ENCODE measurements at regions not wholly inside any gene's neighbourhood (a gene's known extent, or its start where the extent isn't known, plus 50 kb on each side); places are given as distances from the start of the nearest gene placed in this dataset.

- H2AFZ ChIP-seq (ENCODE audit: low read depth, low read length) = no peak overlapping the region
- no peak overlapping the region for H3K27ac ChIP-seq (ENCODE audit: low read length)
- no peak overlapping the region for H3K4me2 ChIP-seq (ENCODE audit: low read length)
- no peaks in the 10 kb centered on the region for H3K79me2 ChIP-seq (ENCODE audit: low read length)
- no peaks in the 10 kb centered on the region for H4K20me1 ChIP-seq (ENCODE audit: insufficient read depth, low read length)
- no peak for TF ChIP-seq EZH2phosphoT487 (IDR thresholded peaks at IDR 0.05; ENCODE audit: low read depth)
- TF ChIP-seq, protein P1, sequence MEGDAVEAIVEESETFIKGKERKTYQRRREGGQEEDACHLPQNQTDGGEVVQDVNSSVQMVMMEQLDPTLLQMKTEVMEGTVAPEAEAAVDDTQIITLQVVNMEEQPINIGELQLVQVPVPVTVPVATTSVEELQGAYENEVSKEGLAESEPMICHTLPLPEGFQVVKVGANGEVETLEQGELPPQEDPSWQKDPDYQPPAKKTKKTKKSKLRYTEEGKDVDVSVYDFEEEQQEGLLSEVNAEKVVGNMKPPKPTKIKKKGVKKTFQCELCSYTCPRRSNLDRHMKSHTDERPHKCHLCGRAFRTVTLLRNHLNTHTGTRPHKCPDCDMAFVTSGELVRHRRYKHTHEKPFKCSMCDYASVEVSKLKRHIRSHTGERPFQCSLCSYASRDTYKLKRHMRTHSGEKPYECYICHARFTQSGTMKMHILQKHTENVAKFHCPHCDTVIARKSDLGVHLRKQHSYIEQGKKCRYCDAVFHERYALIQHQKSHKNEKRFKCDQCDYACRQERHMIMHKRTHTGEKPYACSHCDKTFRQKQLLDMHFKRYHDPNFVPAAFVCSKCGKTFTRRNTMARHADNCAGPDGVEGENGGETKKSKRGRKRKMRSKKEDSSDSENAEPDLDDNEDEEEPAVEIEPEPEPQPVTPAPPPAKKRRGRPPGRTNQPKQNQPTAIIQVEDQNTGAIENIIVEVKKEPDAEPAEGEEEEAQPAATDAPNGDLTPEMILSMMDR (IDR thresholded peaks at IDR 0.05; ENCODE audit: low read depth, low read length) = no peak
- H3K4me1 ChIP-seq (ENCODE audit: low read length) = peaks cover 19% of the 10 kb centered on the region
- H3K4me3 ChIP-seq (ENCODE audit: low read length) = no peak overlapping the region
- no peaks in the 10 kb centered on the region; the same call in 1 of the 2 replicates for H3K27me3 ChIP-seq (ENCODE audit: low read depth, low read length)
- H3K9ac ChIP-seq (ENCODE audit: low read length) = no peak overlapping the region
- H3K36me3 ChIP-seq (replicated peaks; ENCODE audit: low read depth, low read length) = no peaks in the 10 kb centered on the region
- no peaks in the 10 kb centered on the region for H3K9me3 ChIP-seq (ENCODE audit: insufficient read depth, low read length)
These were observed 414.3 kb upstream of the PAPPA start for GRCh38 chr9:115739096-115739875.

GRCh38 chr9:115740986-115741385 lies 412.6 kb upstream of the PAPPA start:
- Histone ChIP-seq H3K4me1 (ENCODE audit: low read length) (peaks cover 19% of the 10 kb centered on the region), H3K4me2 (ENCODE audit: low read length) (no peak overlapping the region), H3K9ac (ENCODE audit: low read length) (no peak overlapping the region), H3K9me3 (ENCODE audit: insufficient read depth, low read length) (no peaks in the 10 kb centered on the region), H3K4me3 (ENCODE audit: low read length) (no peak overlapping the region), H4K20me1 (ENCODE audit: insufficient read depth, low read length) (no peaks in the 10 kb centered on the region), H3K79me2 (ENCODE audit: low read length) (no peaks in the 10 kb centered on the region), H3K27ac (ENCODE audit: low read length) (no peak overlapping the region), H3K27me3 (ENCODE audit: low read depth, low read length) (no peaks in the 10 kb centered on the region; the same call in 1 of the 2 replicates), H3K36me3 (replicated peaks; ENCODE audit: low read depth, low read length) (no peaks in the 10 kb centered on the region), H2AFZ (ENCODE audit: low read depth, low read length) (no peak overlapping the region)
- TF ChIP-seq, protein P1 (IDR thresholded peaks at IDR 0.05; ENCODE audit: low read depth, low read length) = no peak
- TF ChIP-seq EZH2phosphoT487 (IDR thresholded peaks at IDR 0.05; ENCODE audit: low read depth) = no peak

DNA sequence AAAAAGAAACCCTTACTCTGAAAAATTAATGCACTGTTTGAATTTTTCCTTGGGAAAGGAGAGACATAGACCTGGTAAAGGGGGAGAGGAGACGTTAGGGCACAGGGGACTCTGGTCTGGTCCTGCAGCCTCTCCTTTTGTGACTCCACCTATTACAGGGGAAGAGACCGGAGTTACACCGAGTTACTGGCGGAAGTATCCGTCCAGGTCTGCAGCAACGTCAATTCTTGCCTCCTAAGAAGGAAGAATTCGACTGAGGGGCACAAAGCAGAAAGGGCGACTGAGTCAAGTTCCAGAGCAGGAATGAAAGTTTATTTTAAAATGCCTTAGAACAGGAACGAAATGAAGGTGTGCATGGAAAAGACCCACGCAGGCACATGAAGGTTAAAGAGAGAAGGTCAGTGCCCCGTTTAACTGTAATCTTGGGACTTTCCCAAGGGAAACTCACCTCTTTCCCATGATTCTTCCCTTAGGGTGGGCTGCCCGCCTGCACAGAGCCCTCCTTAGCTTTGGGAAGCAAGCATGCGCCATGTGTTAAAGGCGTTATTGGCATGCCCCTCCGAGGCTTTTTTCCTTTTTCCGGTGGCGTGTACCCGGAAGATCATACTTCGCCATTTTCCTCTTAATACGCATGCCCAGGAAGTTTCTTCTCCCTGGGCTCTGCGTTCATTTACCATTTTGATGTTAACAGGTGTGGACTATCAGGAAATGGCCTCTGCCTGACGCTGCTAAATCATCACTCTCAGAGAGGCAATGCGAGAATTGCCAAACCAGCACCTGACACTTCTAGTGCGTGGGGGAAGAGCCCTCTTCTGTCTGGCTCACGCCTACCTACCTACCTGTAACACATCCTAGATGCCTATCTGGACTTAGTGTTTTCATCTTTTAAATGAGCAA lies 409.6 kb upstream of the PAPPA start:
- H3K79me2 ChIP-seq (ENCODE audit: low read length) = no peaks in the 10 kb centered on the region
- H3K9me3 ChIP-seq (ENCODE audit: insufficient read depth, low read length) = no peaks in the 10 kb centered on the region
- no peak overlapping the region for H3K9ac ChIP-seq (ENCODE audit: low read length)
- no peak overlapping the region for H3K4me3 ChIP-seq (ENCODE audit: low read length)
- no peaks in the 10 kb centered on the region for H3K36me3 ChIP-seq (replicated peaks; ENCODE audit: low read depth, low read length)
- H3K4me2 ChIP-seq (ENCODE audit: low read length) = no peak overlapping the region
- peaks cover 11% of the 10 kb centered on the region for H3K4me1 ChIP-seq (ENCODE audit: low read length)
- TF ChIP-seq, protein P1 (IDR thresholded peaks at IDR 0.05; ENCODE audit: low read depth, low read length) = no peak
- no peaks in the 10 kb centered on the region for H4K20me1 ChIP-seq (ENCODE audit: insufficient read depth, low read length)
- no peak overlapping the region for H3K27ac ChIP-seq (ENCODE audit: low read length)
- H3K27me3 ChIP-seq (ENCODE audit: low read depth, low read length) = no peaks in the 10 kb centered on the region; the same call in 1 of the 2 replicates
- H2AFZ ChIP-seq (ENCODE audit: low read depth, low read length) = no peak overlapping the region

- H3K27ac ChIP-seq (ENCODE audit: low read length) = no peak overlapping the region
- no peaks in the 10 kb centered on the region; the same call in 1 of the 2 replicates for H3K27me3 ChIP-seq (ENCODE audit: low read depth, low read length)
- no peak overlapping the region for H2AFZ ChIP-seq (ENCODE audit: low read depth, low read length)
- H3K9me3 ChIP-seq (ENCODE audit: insufficient read depth, low read length) = no peaks in the 10 kb centered on the region
- no peaks in the 10 kb centered on the region for H4K20me1 ChIP-seq (ENCODE audit: insufficient read depth, low read length)
- no peak overlapping the region for H3K9ac ChIP-seq (ENCODE audit: low read length)
- no peaks in the 10 kb centered on the region for H3K36me3 ChIP-seq (replicated peaks; ENCODE audit: low read depth, low read length)
- H3K4me3 ChIP-seq (ENCODE audit: low read length) = no peak overlapping the region
- H3K79me2 ChIP-seq (ENCODE audit: low read length) = no peaks in the 10 kb centered on the region
- no peak overlapping the region for H3K4me2 ChIP-seq (ENCODE audit: low read length)
- H3K4me1 ChIP-seq (ENCODE audit: low read length) = peaks cover 2% of the 10 kb centered on the region; the same call in 1 of the 2 replicates
- TF ChIP-seq, protein P1 (IDR thresholded peaks at IDR 0.05; ENCODE audit: low read depth, low read length) = no peak
- TF ChIP-seq EZH2phosphoT487 (IDR thresholded peaks at IDR 0.05; ENCODE audit: low read depth) = no peak
These were observed 407.1 kb upstream of the PAPPA start for GRCh38 chr9:115746496-115746895.

Measured in OCI-LY3 (cell line).